DMS 273 treated with DMSO at 0.1 percent for 48 hours (cell line): ENCODE measurements at regions not wholly inside any gene's neighbourhood (a gene's known extent, or its start where the extent isn't known, plus 50 kb on each side); places are given as distances from the start of the nearest gene placed in this dataset.

ENCODE experiments used
- DNase-seq: peaks from one replicate; lab custom pipeline; 2025; lab: John Stamatoyannopoulos, UW

- DNase-seq: no peak
Measured at GRCh38 chr14:100673807-100674154, 52.9 kb upstream of the DLK1 start.

GRCh38 chr14:100674428-100674827, 52.3 kb upstream of the DLK1 start:
- no peak for DNase-seq

GRCh38 chr14:100674897-100675619, 51.6 kb upstream of the DLK1 start:
- no peak for DNase-seq

- DNase-seq: no peak
Measured at GRCh38 chr14:100675699-100676684, 50.7 kb upstream of the DLK1 start.
